ENCODE measurements at regions not wholly inside any gene's neighbourhood (a gene's known extent, or its start where the extent isn't known, plus 50 kb on each side); places are given as distances from the start of the nearest gene placed in this dataset.

- Histone ChIP-seq H3K4me1 (ENCODE audit: control insufficient read depth, low read length) (no peaks in the 10 kb centered on the region), H3K9me2 (replicated peaks; ENCODE audit: control insufficient read depth, low read length) (no peaks in the 10 kb centered on the region; the same call in 1 of the 2 replicates), H3K4me2 (ENCODE audit: low read length) (no peak overlapping the region), H3K4me3 (ENCODE audit: low read length) (no peak overlapping the region), H4K20me1 (ENCODE audit: control insufficient read depth, insufficient read depth, low read depth, low read length) (no peaks in the 10 kb centered on the region), H3K27ac (ENCODE audit: low read depth, low read length) (no peak overlapping the region), H3K9me3 (ENCODE audit: control insufficient read depth, insufficient read depth, low read length) (peaks cover 4% of the 10 kb centered on the region; the same call in 1 of the 2 replicates), H3K36me3 (ENCODE audit: control insufficient read depth, low read length) (no peaks in the 10 kb centered on the region), H3K27me3 (ENCODE audit: control insufficient read depth, low read length) (no peaks in the 10 kb centered on the region), H3K79me2 (ENCODE audit: control insufficient read depth, low read length) (no peaks in the 10 kb centered on the region), H3F3A (ENCODE audit: control insufficient read depth, insufficient read depth) (no peaks in the 10 kb centered on the region)
- TF ChIP-seq EZH2phosphoT487 (IDR thresholded peaks at IDR 0.05; ENCODE audit: borderline replicate concordance, low read length): no peak
- TF ChIP-seq CTCF (IDR thresholded peaks at IDR 0.05; ENCODE audit: low read depth, low read length, poor library complexity, severe bottlenecking): no peak
These were observed 180.5 kb upstream of the GALNT17 start for GRCh38 chr7:70951271-70951962.

GRCh38 chr7:70952311-70952710 is 179.6 kb upstream of the GALNT17 start:
- Histone ChIP-seq H3K9me2 (replicated peaks; ENCODE audit: control insufficient read depth, low read length) (no peaks in the 10 kb centered on the region; the same call in 1 of the 2 replicates), H3K36me3 (ENCODE audit: control insufficient read depth, low read length) (no peaks in the 10 kb centered on the region), H3K27me3 (ENCODE audit: control insufficient read depth, low read length) (no peaks in the 10 kb centered on the region), H3F3A (ENCODE audit: control insufficient read depth, insufficient read depth) (no peaks in the 10 kb centered on the region), H3K79me2 (ENCODE audit: control insufficient read depth, low read length) (no peaks in the 10 kb centered on the region), H4K20me1 (ENCODE audit: control insufficient read depth, insufficient read depth, low read depth, low read length) (no peaks in the 10 kb centered on the region), H3K4me1 (ENCODE audit: control insufficient read depth, low read length) (no peaks in the 10 kb centered on the region), H3K4me3 (ENCODE audit: low read length) (no peak overlapping the region), H3K27ac (ENCODE audit: low read depth, low read length) (no peak overlapping the region), H3K4me2 (ENCODE audit: low read length) (no peak overlapping the region), H3K9me3 (ENCODE audit: control insufficient read depth, insufficient read depth, low read length) (peaks cover 4% of the 10 kb centered on the region; the same call in 1 of the 2 replicates)
- TF ChIP-seq EZH2phosphoT487 (IDR thresholded peaks at IDR 0.05; ENCODE audit: borderline replicate concordance, low read length): no peak
- no peak for TF ChIP-seq CTCF (IDR thresholded peaks at IDR 0.05; ENCODE audit: low read depth, low read length, poor library complexity, severe bottlenecking)

- Histone ChIP-seq H3K9me2 (replicated peaks; ENCODE audit: control insufficient read depth, low read length) (no peaks in the 10 kb centered on the region; the same call in 1 of the 2 replicates), H3K4me1 (ENCODE audit: control insufficient read depth, low read length) (no peaks in the 10 kb centered on the region), H3K27ac (ENCODE audit: low read depth, low read length) (no peak overlapping the region), H3K27me3 (ENCODE audit: control insufficient read depth, low read length) (no peaks in the 10 kb centered on the region), H3K79me2 (ENCODE audit: control insufficient read depth, low read length) (no peaks in the 10 kb centered on the region), H3K9me3 (ENCODE audit: control insufficient read depth, insufficient read depth, low read length) (peaks cover 4% of the 10 kb centered on the region; the same call in 1 of the 2 replicates), H3K4me3 (ENCODE audit: low read length) (no peak overlapping the region), H3K36me3 (ENCODE audit: control insufficient read depth, low read length) (no peaks in the 10 kb centered on the region), H3F3A (ENCODE audit: control insufficient read depth, insufficient read depth) (no peaks in the 10 kb centered on the region), H3K4me2 (ENCODE audit: low read length) (no peak overlapping the region), H4K20me1 (ENCODE audit: control insufficient read depth, insufficient read depth, low read depth, low read length) (no peaks in the 10 kb centered on the region)
- TF ChIP-seq EZH2phosphoT487 (IDR thresholded peaks at IDR 0.05; ENCODE audit: borderline replicate concordance, low read length): no peak
- no peak for TF ChIP-seq CTCF (IDR thresholded peaks at IDR 0.05; ENCODE audit: low read depth, low read length, poor library complexity, severe bottlenecking)
These were observed 178.6 kb upstream of the GALNT17 start for GRCh38 chr7:70953331-70953741.
